Occipital lobe (tissue), 1 donor: ENCODE measurements at regions not wholly inside any gene's neighbourhood (a gene's known extent, or its start where the extent isn't known, plus 50 kb on each side); places are given as distances from the start of the nearest gene placed in this dataset.

ENCODE experiments used
- DNase-seq: peaks from one replicate; lab custom pipeline; 2025; lab: John Stamatoyannopoulos, UW

DNA sequence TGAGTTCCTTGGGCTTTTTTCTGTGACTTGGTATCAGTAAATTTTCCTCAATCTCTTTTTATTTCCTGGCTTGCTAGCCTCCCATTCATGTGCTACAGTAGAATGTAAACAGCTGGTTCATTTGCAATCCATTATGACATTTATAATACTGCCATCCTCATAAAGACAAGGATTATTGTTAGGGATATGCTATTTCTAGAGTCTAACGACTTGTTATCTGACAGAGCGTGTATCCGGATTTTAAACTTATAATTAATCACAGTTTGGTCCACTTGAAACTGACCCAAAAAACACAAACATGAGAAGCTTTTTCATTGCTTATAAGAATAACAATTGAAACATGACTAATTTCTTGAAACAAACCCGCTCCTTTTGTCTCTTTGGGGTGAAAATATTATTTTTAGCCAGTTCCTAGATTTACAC, 585.8 kb downstream of the TLE4 start:
- DNase-seq, result no peak

DNA sequence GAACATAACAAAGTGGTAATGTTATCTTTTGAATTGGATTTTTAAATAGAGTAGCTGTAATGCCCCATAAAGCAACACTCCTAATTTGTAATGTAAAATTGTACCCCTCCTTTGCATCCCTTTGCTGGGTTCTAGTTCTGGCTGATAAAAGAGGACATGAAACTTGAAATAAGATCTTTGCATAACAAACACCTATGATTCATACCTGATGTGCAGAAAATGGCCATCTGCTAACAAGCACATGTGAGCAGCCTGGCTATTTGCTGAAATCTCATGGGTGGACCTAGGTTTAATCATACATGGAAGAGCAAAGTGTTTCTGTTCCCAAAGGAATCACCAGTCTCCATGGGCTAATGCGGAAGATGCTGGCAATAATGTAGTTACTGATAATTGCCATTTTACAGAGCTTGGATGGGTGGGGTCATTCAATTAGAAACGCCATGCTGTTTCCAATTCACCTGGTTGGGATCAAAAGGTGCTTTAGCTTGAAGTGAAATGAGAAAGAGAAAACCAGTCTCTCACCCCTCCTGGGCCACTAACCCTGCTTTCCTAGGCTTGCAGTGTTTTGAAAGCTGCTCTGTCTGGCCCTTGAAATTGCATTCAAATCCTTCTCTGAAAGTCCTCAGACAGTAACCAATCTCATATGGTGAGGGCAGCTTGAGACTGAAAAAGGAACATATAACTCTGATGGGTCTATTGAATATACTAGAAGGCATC, 585.1 kb downstream of the TLE4 start:
- DNase-seq, result no peak

DNA sequence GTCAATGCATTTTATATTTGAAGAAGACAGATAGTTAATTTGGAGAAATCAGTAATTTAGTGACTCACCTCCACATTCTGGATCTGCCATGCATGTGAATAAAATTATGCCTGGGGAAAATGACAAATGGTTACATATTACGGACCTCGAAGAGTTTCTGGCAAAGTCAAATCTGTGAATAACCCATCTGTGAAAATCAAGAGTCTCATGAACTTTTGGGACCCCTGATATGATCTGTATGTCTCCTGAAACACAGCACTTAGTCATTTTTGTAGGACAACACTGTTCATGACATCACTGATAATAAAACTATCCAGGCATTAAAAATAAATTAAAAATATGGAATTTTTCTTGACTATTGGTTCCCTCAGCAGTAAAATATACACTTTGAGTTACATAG, 584.5 kb downstream of the TLE4 start:
- no peak for DNase-seq

DNA sequence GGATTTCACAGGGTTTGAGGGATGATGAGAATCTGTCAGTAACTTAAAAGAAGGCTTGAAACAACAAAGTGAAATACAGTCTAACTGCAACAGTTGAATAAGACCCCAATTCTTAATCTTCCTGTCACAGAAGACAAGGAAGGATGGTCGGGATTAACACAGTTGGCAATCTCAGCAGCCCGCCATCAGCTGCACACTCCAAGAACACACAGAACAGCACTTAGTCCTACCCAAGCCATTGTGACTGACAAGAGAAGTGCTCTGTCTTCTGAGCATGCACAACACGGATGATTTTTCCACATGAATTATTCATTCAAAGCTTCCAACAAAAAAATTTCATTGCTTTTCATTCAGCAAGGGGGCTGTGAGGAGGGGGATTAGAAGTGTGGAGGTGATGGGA, 576.1 kb downstream of the TLE4 start:
- no peak for DNase-seq

DNA sequence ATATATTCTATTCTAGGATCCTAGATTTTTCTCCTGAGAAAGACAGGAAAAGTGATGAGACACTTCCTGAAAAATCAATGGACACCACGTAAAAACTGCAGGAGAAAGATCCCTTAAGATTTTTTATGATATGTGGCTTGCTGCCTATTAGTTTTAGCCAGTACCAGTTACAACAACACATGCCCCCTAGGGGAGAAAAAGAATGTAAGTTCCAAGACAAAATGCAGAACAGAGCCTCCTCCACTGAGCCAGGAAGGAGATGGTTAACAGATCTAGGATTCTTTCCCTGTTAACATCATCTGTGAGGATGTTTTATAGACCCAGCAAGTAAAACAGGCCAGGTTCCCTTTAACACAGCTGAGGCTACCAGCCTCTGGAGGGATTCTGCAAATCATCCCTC, 574.7 kb downstream of the TLE4 start:
- DNase-seq, result no peak

DNA sequence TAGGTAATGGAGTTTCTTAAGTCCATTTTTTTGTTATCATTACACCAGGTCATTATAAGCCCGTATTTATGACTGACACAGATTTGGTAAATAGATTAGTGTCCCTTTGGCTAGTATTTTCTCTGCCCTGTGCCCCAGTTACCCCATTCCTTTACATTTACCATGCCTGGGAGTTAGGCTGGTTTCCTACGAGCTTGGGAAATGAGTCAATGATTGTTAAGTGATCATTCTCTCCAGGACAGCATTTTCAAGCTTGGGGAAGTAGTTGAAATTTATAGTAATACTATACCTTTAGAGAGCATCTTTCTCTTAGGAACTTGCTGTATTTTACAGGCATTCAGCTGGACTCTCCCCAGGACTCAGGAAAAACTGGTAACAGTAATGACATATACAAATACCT, 573.1 kb downstream of the TLE4 start:
- DNase-seq, result no peak

DNA sequence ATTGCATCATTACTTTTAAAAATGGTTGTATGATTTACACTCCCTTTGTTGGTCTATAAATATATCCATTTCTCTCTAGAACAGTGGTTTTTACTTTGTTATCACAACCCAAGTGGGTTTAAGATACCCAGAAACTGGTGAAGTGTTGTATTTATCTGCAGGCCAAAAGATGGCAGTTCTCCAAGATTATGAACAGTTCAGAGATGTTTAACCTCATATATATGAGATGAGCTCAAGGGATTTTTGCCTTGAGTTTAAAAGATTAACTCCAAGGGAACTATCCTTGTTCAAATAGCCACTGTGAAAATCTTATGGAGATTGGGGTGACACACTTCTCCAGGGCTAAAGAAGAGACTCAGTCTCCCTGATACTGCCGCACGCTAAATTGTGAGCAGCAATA, 572.6 kb downstream of the TLE4 start:
- DNase-seq, result no peak

DNA sequence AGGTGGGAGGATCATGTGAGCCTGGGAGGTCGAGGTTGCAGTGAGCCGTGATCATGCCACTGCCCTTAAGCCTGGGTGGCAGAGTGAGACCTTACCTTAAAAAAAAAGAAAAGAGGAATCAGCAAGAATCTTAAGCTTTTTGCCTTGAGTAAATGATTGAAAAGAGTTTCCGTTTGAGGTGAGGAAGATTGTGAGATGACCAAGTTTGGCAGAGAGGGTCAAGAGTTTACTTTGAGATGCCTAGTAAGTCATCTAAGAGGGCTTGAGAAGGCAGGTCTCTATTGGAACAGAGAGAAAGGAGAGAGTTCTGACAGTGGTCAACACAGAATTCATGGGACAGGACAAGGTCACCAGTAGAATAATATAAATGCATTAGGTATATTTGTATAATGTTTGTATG, 572.1 kb downstream of the TLE4 start:
- no peak for DNase-seq

DNA sequence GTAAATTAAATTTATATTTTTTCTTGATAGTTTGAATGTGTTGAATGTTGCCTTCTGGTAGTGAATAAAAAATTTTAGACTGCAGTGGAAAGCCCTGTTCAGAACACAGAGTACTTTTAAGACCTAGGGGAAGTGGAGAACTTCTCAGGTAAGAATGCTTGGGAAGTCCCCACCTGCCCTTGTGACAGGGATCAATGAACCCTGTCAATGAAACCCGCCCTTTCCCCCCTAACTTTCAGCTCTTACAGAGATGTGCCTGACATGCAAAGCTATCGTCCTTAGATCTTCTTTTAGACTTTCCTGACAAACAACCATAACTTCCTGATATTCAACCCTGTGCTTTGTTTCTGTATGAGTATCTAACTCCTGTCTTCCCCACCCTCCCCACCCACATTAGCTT, 562.7 kb downstream of the TLE4 start:
- no peak for DNase-seq

DNA sequence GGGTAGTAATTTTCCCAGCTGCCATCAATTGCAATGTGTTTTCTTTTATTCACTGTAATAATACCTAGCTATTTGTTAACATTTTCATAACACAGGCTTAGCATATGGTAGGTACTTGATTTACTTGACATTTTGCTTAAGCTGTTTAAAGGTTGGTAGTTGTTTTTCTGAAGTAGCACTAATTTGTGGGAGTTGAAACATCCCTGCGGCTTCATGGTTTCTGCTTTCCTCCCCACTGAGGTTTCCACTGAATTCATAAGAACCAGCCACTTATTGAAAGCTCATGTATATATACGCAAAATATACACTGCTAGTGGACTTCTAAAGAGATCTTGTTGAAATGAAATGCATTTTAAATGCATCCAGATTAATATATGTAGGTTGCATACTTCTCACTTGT, 559.9 kb downstream of the TLE4 start:
- DNase-seq, result no peak

DNA sequence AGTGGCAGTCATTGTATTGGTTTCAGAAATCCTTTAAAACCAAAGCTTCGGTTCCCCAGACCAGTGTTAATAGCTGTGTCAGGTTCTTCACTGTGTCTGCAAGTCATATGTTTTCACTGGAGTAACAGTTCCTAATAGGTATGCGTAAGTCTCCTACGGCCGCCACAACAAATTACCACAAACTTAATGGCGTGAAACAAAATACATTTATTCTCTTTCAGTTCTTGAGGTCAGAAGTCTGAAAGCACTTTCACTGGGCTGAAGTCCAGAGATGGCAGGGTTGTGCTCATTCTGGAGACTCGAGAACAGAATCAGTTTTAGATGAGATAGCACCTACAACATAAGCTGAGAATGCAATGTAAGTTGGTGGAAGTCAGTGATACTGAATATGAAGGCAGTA, 556.2 kb downstream of the TLE4 start:
- DNase-seq, result no peak

DNA sequence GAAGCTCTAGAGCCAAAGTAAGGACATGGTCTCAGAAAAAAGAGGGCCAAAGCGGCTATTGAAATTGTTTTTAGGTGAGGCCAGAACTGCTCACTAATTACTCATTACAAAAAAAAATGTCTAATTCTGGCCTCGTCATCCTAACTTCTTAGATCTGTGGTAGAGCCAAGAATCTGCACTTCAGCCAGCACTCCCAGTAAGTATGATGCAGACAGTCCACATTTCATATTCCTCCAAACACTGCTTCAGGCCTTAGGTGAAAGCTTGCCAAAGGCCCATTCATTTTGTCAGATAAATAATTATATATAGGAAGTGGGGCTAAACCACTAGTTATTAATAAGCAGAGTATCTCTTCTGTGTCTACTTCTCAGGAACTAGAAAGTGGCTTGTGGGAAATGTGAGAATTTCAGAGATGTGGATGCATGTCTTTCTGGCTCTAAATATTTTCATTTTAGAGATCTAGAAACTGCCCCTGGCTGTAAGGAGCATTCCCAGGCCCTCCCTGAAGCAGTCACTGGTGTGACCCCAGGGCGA, 554.0 kb downstream of the TLE4 start:
- DNase-seq, result no peak

DNA sequence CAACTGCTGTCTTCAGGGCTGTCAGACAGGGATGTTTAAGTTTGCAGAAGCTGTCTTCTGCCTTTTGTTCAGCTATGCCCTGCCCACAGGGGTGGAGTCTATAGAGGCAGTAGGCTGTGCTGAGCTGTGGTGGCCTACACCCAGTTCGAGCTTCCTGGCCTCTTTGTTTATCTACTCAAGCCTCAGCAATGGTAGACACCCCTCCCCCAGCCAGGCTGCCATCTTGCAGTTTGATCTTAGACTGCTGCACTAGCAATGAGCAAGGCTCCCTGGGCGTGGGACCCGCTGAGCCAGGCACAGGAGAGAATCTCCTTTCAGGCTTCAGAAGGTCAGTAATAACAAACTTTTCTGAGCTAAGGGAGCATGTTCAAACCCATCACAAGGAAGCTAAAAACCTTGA, 545.3 kb downstream of the TLE4 start:
- DNase-seq, result no peak

DNA sequence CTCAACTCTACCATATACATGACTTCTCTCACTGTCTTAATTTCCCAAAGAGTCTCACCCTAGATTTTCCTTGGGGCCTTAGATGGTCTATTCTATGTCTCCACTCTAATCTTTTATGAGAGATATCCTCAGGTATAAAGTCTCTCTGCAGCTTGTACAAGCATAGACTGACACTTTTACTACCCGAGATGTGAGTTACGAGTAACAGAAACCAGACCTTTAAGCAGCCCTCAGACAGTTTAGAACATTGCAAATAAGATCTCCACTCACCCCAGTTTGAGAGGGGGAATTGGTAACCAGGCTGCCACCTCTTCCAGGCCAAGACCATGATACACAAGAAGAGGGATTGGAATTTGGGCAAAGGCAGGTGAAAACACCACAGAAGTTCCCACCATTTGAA, 542.5 kb downstream of the TLE4 start:
- no peak for DNase-seq

DNA sequence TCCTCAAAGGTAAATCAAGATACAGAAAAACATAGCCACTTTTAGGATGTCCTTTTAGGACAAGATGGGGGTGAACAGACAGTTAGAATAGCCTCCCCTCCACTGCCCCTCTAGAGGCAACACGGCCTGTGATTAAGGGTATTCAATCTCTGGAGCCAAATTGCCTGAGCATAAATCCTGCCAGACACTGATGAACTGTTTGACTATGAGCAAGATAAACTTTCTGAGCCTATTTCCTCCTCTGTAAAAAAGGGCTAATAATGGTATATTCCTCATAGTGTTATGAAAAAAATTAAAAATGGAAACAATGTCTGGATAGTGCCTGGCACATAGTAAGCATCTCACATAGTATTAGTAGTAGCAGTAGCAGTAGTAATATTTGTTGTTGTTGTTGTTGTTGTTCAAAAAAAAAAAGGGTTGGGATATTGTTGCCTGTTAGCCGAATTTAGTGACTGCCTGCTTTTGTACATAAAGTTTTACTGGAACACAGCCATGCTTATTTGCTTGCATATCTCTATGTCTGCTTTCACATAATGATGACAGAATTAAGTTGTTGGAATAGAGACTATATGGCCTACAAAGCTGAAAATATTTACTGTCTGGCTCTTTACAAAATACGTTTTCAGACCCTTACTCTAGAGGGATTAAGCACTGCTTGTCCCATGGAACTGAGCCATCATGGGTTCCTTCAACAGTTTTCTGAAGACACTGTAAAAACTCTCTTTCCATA, 536.3 kb downstream of the TLE4 start:
- DNase-seq, result no peak

DNA sequence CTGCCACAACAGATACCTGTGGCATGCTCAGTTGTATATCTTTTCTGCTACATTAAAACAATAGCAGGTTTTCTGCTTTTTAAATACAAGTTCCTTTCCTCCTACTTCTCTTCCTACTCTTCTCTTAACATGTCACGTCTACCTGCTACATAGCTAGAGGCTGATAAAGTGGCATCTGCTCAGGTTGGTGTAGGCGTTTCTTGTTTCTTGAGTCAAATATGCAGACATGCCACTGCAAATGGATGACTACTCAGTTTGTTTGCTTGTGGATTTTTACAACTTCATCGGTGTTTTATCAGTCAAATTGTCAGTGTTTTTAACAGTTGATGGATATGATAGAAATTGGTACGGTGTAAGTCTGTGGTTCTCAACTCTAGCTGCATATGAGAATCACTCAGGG, 525.7 kb downstream of the TLE4 start:
- DNase-seq, result no peak

DNA sequence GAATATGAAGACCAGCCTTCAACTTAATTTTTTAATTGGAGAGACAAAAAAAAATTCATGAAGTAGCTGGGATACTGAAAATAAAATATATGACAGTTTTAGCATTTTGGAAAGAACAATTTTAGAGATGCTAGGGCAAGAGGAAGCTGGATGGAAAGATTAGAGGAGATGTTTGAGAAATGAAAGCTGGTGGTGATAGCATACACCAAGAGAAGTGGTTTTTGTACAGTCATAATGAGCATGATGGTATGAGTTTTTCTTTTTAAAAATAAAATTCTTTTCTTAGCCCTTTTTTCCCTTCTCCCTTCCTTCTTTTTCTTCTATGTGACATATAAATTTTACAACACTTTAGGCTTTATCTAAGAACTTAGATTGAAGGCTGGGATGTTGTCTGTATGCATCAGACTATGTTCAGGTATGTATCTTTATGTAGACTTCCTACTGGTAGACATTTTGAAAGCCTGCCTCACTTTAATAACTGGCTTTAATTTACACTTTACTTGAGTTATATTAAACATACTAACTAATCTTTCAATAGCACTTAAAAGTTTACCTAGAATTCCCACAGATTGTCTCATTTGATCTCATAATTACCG, 522.5 kb downstream of the TLE4 start:
- DNase-seq, result no peak

DNA sequence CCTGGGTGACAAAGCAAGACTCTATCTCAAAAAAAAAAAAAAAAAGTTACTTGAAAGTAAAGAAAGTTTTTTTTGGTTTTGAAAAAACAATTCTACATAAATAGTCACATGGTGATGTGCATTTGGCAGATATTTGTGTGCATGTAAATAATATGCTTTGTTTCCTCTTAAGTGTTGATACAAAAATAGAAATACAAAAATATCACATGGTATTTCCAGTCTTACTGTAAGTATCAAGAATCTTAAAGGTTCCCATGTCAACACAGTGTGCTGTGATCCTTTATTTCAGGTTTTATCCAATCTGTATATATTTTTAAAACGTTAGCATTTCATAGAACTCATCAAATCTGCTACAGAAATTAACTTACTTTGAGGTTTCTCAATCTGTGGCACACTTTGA, 521.9 kb downstream of the TLE4 start:
- no peak for DNase-seq

DNA sequence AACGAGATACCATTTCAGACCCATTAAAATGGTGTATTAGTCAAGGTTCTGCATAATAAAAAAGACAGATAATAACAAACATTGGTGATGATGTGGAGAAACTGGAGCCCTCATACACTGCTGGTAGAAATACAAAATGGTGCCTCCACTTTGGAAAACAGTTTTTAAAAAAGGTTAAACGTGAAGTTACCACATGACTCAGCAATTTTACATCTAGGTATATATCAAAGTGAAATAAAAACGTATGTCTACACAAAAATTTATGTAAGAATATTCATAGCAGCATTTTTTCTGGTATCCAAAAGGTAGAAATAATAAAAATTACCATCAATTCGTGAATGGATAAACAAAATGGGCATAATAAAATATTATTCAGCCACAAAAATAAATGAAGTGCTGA, 519.8 kb downstream of the TLE4 start:
- no peak for DNase-seq

DNA sequence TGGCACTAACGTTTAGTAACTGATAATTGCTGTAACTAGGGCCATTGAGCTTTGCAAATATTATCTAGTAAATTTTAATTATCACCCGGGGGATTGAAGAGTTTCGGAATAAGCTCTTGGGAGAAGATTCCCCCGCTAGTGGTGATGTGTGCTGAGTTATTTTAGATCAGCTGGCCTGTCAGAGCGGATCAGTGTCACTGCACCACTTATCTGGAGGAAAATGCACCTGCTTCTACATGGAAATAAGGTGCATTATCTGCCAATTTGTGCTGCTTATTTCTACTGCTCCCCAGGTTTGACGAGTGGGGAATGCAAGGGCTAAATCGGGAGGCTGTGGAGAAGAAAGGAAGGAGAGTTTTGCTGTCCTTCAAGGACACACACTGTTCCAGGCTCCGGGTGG, 518.6 kb downstream of the TLE4 start:
- DNase-seq, result no peak

DNA sequence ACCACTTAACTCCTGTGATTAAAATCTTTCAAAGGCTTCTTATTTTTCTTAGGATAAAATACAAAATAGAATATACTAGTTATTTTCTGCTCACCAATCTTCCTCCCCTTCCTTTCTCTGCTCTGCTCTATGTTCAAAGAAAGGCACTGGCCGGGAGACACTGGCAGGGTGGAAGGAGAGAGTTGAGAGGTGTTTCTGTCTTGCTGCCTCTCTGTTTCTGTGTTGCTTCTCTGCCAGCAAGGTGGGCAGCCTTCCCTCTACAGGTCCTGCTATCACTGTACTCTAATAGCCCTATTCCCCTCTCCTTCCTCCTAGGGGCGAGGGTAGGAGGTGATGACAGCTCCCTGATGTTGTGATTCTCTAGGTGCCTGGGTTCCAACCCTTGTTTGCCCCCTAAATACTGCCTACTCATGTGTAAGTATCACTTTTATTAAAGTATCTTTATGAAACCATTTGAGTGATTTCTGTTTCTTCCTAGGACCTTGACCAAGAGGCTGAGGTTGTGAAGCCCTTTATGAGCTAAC, 515.1 kb downstream of the TLE4 start:
- no peak for DNase-seq

DNA sequence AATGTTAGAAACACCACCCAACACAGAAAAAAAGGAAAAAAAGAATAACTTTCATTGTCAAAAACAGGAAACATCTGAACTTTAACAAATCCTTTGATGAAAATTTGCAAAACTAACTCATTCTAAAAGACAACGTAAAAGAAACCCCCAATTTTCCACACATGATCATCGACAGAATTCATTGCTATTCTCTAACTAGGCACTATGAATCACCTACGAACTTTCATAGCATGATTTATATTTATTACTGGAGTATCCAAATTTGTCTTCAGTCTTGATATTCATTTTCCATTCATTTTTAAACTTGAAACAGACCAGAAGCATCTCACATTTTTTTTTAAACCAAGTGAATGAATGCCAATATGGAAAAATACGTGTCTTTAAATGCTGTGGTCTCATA, 514.6 kb downstream of the TLE4 start:
- DNase-seq, result no peak

DNA sequence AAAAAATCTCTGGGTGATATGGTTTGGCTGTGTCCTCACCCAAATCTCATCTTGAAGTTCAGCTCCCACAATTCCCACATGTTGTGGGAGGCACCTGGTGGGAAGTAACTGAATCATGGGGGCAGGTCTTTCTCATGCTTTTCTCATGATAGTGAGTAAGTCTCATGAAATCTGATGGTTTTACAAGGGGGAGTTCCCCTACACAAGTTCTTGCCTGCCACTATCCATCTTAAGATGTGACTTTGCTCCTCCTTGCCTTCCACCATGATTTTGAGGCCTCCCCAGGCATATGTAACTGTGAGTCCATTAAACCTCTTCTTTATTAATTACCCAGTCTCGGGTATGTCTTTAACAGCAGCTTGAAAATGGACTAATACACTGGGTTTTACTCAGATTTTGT, 513.9 kb downstream of the TLE4 start:
- DNase-seq, result no peak
